GM18517 (cell line): ENCODE measurements at regions not wholly inside any gene's neighbourhood (a gene's known extent, or its start where the extent isn't known, plus 50 kb on each side); places are given as distances from the start of the nearest gene placed in this dataset.
"Not testable (repeated sequence)": the region's sequence is repeated elsewhere in the genome, so short reads cannot be mapped to it uniquely, and the experiment has no call there.

Experiments used
- ATAC-seq: cut with Tn5 transposase; IDR thresholded peaks from one replicate; pipeline ENCODE4 v1.9.1; 2021; ENCODE audit warnings: mild to moderate bottlenecking, moderate library complexity; ENCODE audit not compliant: unreplicated experiment

GRCh38 chr6:85887461-85887860 is 244.8 kb upstream of the SYNCRIP start:
- no peak for ATAC-seq

- no peak for ATAC-seq
Observed at GRCh38 chr6:85868685-85869084, 226.0 kb upstream of the SYNCRIP start.

- ATAC-seq: no peak
Observed at GRCh38 chr6:85867595-85867994, 224.9 kb upstream of the SYNCRIP start.

- no peak for ATAC-seq
Observed at GRCh38 chr6:85866758-85867401, 224.2 kb upstream of the SYNCRIP start.

GRCh38 chr6:85866370-85866730 is 223.7 kb upstream of the SYNCRIP start:
- no peak for ATAC-seq

- peak; percentile 55 for ATAC-seq
Observed at GRCh38 chr6:85865420-85866369, 223.0 kb upstream of the SYNCRIP start.

GRCh38 chr6:85864453-85865401 is 222.0 kb upstream of the SYNCRIP start:
- peak; percentile 16 for ATAC-seq

- no peak for ATAC-seq
Observed at GRCh38 chr6:85856235-85856634, 213.5 kb upstream of the SYNCRIP start.

- ATAC-seq: not testable (repeated sequence)
Observed at GRCh38 chr6:85838351-85839119, 195.8 kb upstream of the SYNCRIP start.

GRCh38 chr6:85828973-85829372 is 186.3 kb upstream of the SYNCRIP start:
- ATAC-seq: no peak

GRCh38 chr6:85826997-85827396 is 184.3 kb upstream of the SYNCRIP start:
- no peak for ATAC-seq

GRCh38 chr6:85824329-85824728 is 181.6 kb upstream of the SYNCRIP start:
- no peak for ATAC-seq

GRCh38 chr6:85810558-85810957 is 167.9 kb upstream of the SYNCRIP start:
- no peak for ATAC-seq

- no peak for ATAC-seq
Observed at GRCh38 chr6:85803721-85804120, 161.0 kb upstream of the SYNCRIP start.

GRCh38 chr6:85802162-85802561 is 159.5 kb upstream of the SYNCRIP start:
- no peak for ATAC-seq

GRCh38 chr6:85798931-85799652 is 156.4 kb upstream of the SYNCRIP start:
- no peak for ATAC-seq

- no peak for ATAC-seq
Observed at GRCh38 chr6:85797993-85798392, 155.3 kb upstream of the SYNCRIP start.

- no peak for ATAC-seq
Observed at GRCh38 chr6:85795945-85796344, 153.3 kb upstream of the SYNCRIP start.

GRCh38 chr6:85792254-85792653 is 149.6 kb upstream of the SYNCRIP start:
- ATAC-seq: no peak

GRCh38 chr6:85775883-85776282 is 133.2 kb upstream of the SYNCRIP start:
- ATAC-seq: no peak
